ENCODE measurements at regions not wholly inside any gene's neighbourhood (a gene's known extent, or its start where the extent isn't known, plus 50 kb on each side); places are given as distances from the start of the nearest gene placed in this dataset.

GRCh38 chr13:76004416-76004815 lies 368.3 kb downstream of the LMO7 start:
- H3K4me2 ChIP-seq (ENCODE audit: unreplicated experiment): no peak overlapping the region
- no peaks in the 10 kb centered on the region for H3K4me1 ChIP-seq (ENCODE audit: insufficient read depth)
- 38 to 46% methylated on average over 2 of the region's 2 CpGs for WGBS, 2 experiments (ENCODE audit: low coverage in 1 of 2, low lambda C conversion rate in 2 of 2, missing lambda C conversion rate in 2 of 2)
- no peak overlapping the region for H3K9ac ChIP-seq
- no peak overlapping the region for H2AFZ ChIP-seq
- no peaks in the 10 kb centered on the region for H3F3A ChIP-seq (ENCODE audit: insufficient read depth)
- H3K9me3 ChIP-seq (ENCODE audit: low read depth): no peaks in the 10 kb centered on the region
- H4K20me1 ChIP-seq (ENCODE audit: insufficient read depth): no peaks in the 10 kb centered on the region
- no peaks in the 10 kb centered on the region for H3K36me3 ChIP-seq (ENCODE audit: low read depth)
- in situ Hi-C loops (cut with MboI): no loop called here
- DNase-seq: no peak
- no peaks in the 10 kb centered on the region for H3K79me2 ChIP-seq (ENCODE audit: insufficient read depth)
- no peak overlapping the region for H3K27ac ChIP-seq
- no peak for TF ChIP-seq EZH2phosphoT487 (IDR thresholded peaks at IDR 0.05; ENCODE audit: insufficient read depth, low read depth)
- no peak for TF ChIP-seq EZH2 (IDR thresholded peaks at IDR 0.05; ENCODE audit: insufficient read depth, poor library complexity, severe bottlenecking)
- no peaks in the 10 kb centered on the region for H3K27me3 ChIP-seq (replicated peaks; ENCODE audit: insufficient read depth)
- no peaks in the 10 kb centered on the region for H3K9me2 ChIP-seq (ENCODE audit: insufficient read depth)
- H3K4me3 ChIP-seq: no peak overlapping the region

DNA sequence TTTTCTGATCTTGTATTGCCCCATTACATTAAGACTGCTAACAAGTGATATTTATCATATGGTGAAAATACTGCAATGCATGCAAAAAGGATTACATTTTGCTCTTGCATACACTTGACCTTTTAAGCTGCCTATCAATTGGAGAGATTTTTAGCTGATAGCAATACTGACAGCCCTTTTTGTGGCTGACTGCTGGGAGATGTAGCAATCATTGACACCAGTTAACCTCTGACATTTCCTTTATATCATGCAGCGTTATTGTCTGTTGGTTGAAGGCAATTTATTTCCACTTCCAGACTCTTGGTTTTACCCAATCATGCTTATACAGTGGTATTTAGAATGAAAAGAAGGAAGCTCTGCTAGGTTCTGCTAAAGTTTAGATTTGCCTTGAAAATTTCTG lies 364.0 kb downstream of the LMO7 start:
- in situ Hi-C loops (cut with MboI): no loop called here
- TF ChIP-seq EZH2phosphoT487 (IDR thresholded peaks at IDR 0.05; ENCODE audit: insufficient read depth, low read depth): no peak
- no peak for TF ChIP-seq EZH2 (IDR thresholded peaks at IDR 0.05; ENCODE audit: insufficient read depth, poor library complexity, severe bottlenecking)

DNA sequence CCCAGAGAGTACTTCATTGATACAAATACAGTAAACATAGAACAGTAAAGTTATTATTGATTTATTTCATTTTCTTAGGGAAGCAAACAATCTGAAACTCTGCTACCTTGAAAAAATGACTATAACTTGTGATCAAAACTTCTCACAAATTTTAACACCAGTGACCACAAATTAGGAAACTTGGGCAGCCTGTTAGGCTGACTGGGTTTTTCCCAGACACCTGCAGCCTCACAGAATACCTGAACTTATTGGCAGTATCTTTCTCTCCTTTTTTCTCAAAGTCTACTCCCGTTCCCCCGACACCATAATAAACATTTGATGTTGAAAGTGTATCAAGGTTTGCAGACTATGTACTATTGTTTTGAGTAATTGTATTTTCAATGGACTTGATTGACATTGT lies 360.5 kb downstream of the LMO7 start:
- Histone ChIP-seq H2AFZ (no peak overlapping the region), H3K9me2 (ENCODE audit: insufficient read depth) (no peaks in the 10 kb centered on the region), H4K20me1 (ENCODE audit: insufficient read depth) (no peaks in the 10 kb centered on the region), H3K9me3 (ENCODE audit: low read depth) (no peaks in the 10 kb centered on the region), H3K4me3 (no peak overlapping the region), H3K9ac (no peak overlapping the region), H3K79me2 (ENCODE audit: insufficient read depth) (no peaks in the 10 kb centered on the region), H3F3A (ENCODE audit: insufficient read depth) (no peaks in the 10 kb centered on the region), H3K4me1 (ENCODE audit: insufficient read depth) (no peaks in the 10 kb centered on the region), H3K27ac (no peak overlapping the region), H3K4me2 (ENCODE audit: unreplicated experiment) (no peak overlapping the region), H3K36me3 (ENCODE audit: low read depth) (no peaks in the 10 kb centered on the region), H3K27me3 (replicated peaks; ENCODE audit: insufficient read depth) (no peaks in the 10 kb centered on the region)
- no peak for DNase-seq
- WGBS, 2 experiments (ENCODE audit: low coverage in 1 of 2, low lambda C conversion rate in 2 of 2, missing lambda C conversion rate in 2 of 2): 79 to 95% methylated on average over 2 of the region's 2 CpGs
- in situ Hi-C loops (cut with MboI): no loop called here
- TF ChIP-seq EZH2 (IDR thresholded peaks at IDR 0.05; ENCODE audit: insufficient read depth, poor library complexity, severe bottlenecking) (no peak), EZH2phosphoT487 (IDR thresholded peaks at IDR 0.05; ENCODE audit: insufficient read depth, low read depth) (no peak)

More for the DNA sequence above, 364.0 kb downstream of the LMO7 start:
- Histone ChIP-seq H3K9ac (no peak overlapping the region), H3F3A (ENCODE audit: insufficient read depth) (no peaks in the 10 kb centered on the region), H3K27me3 (replicated peaks; ENCODE audit: insufficient read depth) (no peaks in the 10 kb centered on the region), H3K79me2 (ENCODE audit: insufficient read depth) (no peaks in the 10 kb centered on the region), H3K36me3 (ENCODE audit: low read depth) (no peaks in the 10 kb centered on the region), H2AFZ (no peak overlapping the region), H3K4me3 (no peak overlapping the region), H3K4me1 (ENCODE audit: insufficient read depth) (no peaks in the 10 kb centered on the region), H4K20me1 (ENCODE audit: insufficient read depth) (no peaks in the 10 kb centered on the region), H3K27ac (no peak overlapping the region), H3K4me2 (ENCODE audit: unreplicated experiment) (no peak overlapping the region), H3K9me2 (ENCODE audit: insufficient read depth) (no peaks in the 10 kb centered on the region), H3K9me3 (ENCODE audit: low read depth) (no peaks in the 10 kb centered on the region)
- DNase-seq: no peak
- WGBS, 2 experiments (ENCODE audit: low coverage in 1 of 2, low lambda C conversion rate in 2 of 2, missing lambda C conversion rate in 2 of 2): 26 to 29% methylated on average over 1 of the region's 1 CpG

DNA sequence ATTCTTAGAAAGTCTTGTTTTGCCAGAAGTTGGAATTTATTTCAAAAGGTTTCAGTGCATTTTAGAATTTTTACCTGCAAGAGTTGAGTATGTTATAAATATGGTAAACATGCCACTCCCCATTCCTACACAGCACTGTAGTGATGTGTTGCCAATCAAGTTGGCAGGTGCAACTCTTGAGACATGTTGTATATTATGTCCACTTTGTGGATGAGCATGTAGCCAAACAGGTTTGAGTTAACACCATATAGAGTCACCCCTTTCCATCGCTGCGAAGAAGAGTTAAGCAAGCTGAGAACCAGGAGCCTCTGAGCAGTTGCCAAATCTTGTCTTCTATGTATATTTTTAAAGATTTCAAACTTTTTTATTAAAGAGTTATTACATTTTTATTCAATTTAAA lies 359.8 kb downstream of the LMO7 start:
- Histone ChIP-seq H4K20me1 (ENCODE audit: insufficient read depth) (no peaks in the 10 kb centered on the region), H3K4me1 (ENCODE audit: insufficient read depth) (no peaks in the 10 kb centered on the region), H2AFZ (no peak overlapping the region), H3K79me2 (ENCODE audit: insufficient read depth) (no peaks in the 10 kb centered on the region), H3K4me2 (ENCODE audit: unreplicated experiment) (no peak overlapping the region), H3K27ac (no peak overlapping the region), H3K36me3 (ENCODE audit: low read depth) (no peaks in the 10 kb centered on the region), H3K27me3 (replicated peaks; ENCODE audit: insufficient read depth) (no peaks in the 10 kb centered on the region), H3K9me2 (ENCODE audit: insufficient read depth) (no peaks in the 10 kb centered on the region), H3K9ac (no peak overlapping the region), H3K4me3 (no peak overlapping the region), H3K9me3 (ENCODE audit: low read depth) (no peaks in the 10 kb centered on the region), H3F3A (ENCODE audit: insufficient read depth) (no peaks in the 10 kb centered on the region)
- no peak for DNase-seq
- TF ChIP-seq EZH2 (IDR thresholded peaks at IDR 0.05; ENCODE audit: insufficient read depth, poor library complexity, severe bottlenecking) (no peak), EZH2phosphoT487 (IDR thresholded peaks at IDR 0.05; ENCODE audit: insufficient read depth, low read depth) (no peak)
- WGBS, 2 experiments (ENCODE audit: low coverage in 1 of 2, low lambda C conversion rate in 2 of 2, missing lambda C conversion rate in 2 of 2): 88 to 98% methylated on average over 2 of the region's 2 CpGs
- in situ Hi-C loops (cut with MboI): no loop called here

GRCh38 chr13:75993823-75994222 lies 357.7 kb downstream of the LMO7 start:
- no peak overlapping the region for H3K4me2 ChIP-seq (ENCODE audit: unreplicated experiment)
- H2AFZ ChIP-seq: no peak overlapping the region
- H3K27ac ChIP-seq: no peak overlapping the region
- no peak overlapping the region for H3K9ac ChIP-seq
- H3K4me1 ChIP-seq (ENCODE audit: insufficient read depth): no peaks in the 10 kb centered on the region
- H3F3A ChIP-seq (ENCODE audit: insufficient read depth): no peaks in the 10 kb centered on the region
- H3K9me3 ChIP-seq (ENCODE audit: low read depth): no peaks in the 10 kb centered on the region
- TF ChIP-seq EZH2phosphoT487 (IDR thresholded peaks at IDR 0.05; ENCODE audit: insufficient read depth, low read depth): no peak
- TF ChIP-seq EZH2 (IDR thresholded peaks at IDR 0.05; ENCODE audit: insufficient read depth, poor library complexity, severe bottlenecking): no peak
- no peaks in the 10 kb centered on the region for H4K20me1 ChIP-seq (ENCODE audit: insufficient read depth)
- no peak for DNase-seq
- no peaks in the 10 kb centered on the region for H3K9me2 ChIP-seq (ENCODE audit: insufficient read depth)
- WGBS, 2 experiments (ENCODE audit: low coverage in 1 of 2, low lambda C conversion rate in 2 of 2, missing lambda C conversion rate in 2 of 2): 85 to 94% methylated on average over 8 of the region's 8 CpGs
- H3K4me3 ChIP-seq: no peak overlapping the region
- in situ Hi-C loops (cut with MboI): no loop called here
- no peaks in the 10 kb centered on the region for H3K36me3 ChIP-seq (ENCODE audit: low read depth)
- no peaks in the 10 kb centered on the region for H3K79me2 ChIP-seq (ENCODE audit: insufficient read depth)
- H3K27me3 ChIP-seq (replicated peaks; ENCODE audit: insufficient read depth): no peaks in the 10 kb centered on the region
